Right hindlimb (tissue), 1 donor: ENCODE measurements at regions not wholly inside any gene's neighbourhood (a gene's known extent, or its start where the extent isn't known, plus 50 kb on each side); places are given as distances from the start of the nearest gene placed in this dataset.
A peak's percentile ranks its signal among the peaks of the same experiment; 100 is the strongest.

ENCODE experiments used
- DNase-seq: peaks from one replicate; pipeline ENCODE4 v3.0.0-alpha.2; 2018

DNA sequence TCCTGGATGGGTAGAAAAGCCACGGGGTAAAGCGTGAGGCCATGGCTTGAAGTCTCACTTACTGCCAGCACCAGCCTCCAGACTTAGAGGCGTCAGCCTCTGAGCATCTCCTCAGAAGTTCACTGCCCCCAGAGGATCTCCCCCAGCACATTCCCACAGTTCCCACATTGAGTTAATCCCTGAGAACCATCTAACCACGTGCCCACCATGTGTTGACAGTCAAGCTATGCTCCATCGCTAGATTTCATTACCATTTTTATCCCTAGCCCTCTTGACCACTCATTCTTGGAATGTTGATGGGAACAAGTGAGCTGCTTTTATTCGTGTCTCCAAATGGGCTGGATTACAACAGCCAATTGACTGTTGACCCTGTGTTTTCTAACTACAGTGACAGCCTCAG, 283.3 kb upstream of the IRX1 start:
- no peak for DNase-seq

DNA sequence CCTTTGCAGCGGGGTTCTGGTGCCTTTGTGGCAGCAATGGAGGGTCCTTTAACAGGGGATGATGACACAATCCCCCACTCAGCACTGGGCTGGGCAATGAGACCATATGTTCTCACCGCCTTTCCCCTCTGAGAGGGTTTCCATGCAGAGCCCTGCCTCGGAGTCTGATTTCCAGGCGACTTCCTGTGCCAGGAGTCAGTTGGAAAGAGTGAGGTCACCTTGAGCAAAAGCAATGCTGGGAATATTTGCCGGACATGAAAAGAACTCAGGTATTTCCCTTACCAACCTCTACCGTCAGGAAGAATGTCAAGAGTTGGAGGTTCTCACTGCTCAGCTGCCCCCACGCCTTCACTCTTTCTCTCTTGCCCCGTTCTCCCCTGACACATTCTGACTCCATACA, 284.2 kb upstream of the IRX1 start:
- no peak for DNase-seq

DNA sequence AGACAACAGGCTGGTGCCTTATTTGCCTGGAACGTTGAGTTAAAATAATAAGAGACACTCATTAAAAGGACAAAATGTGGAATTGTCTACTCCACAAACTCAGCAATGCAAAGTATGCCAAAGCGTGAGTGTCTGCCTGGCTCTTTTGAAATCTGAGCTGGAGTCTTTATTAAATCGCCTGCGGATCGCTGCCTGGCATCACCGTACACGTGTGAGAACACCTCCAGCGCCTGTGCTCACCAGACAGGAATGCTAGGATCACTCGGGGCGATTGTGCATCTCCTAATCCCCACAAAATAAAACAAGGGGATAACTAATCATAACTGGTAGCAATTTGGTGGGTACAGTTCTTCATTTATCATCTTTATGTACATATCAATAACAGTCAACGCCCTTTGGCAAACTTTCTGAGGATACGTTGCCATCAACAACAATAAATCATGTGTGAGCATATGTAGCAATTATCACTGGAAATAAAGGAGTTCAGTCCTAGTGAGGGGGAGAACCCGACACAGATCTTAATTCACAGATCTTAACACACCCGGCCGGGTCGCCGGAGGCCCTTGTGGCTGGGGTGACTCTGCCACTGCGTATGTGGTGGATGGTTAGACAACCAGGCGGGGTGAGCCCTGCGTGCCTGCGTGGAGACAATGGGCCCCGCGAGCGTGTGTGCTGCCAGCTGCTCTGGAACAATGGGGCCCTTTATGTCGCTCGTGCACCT, 284.9 kb upstream of the IRX1 start:
- peak; percentile 35 for DNase-seq

- DNase-seq: no peak
Observed at GRCh38 chr5:3309538-3309937, 286.1 kb upstream of the IRX1 start.

DNA sequence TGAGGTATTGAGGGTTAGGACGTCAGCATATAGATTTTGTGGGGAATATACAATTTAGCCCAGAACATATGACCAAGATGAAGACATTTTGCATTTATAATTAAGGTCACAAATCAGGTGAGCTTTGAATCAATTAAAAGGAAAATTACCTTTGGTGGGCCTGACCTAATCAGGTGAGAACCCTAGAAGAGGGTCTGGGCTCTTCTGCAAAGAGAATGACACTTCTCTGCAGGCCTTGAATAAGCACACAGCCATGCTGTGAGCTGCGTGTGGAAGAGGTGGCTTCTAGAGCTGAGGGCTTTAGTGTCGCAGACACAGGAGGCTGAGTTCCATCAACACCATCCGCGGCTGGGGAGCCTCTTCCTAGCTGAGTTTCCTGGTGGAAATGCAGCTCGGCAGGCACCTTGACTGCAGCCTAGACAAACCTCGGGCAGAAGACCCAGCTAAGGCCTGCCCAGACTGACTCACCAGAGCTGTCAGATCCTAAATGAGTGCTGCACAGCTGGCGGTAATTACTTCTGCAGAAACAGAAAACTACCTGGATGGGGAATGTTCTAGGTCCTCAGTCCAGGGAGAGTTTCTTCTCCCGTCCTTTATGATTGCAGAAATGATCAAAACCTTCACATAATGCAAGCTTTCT, 287.5 kb upstream of the IRX1 start:
- no peak for DNase-seq

GRCh38 chr5:3305432-3305831, 290.2 kb upstream of the IRX1 start:
- no peak for DNase-seq

DNA sequence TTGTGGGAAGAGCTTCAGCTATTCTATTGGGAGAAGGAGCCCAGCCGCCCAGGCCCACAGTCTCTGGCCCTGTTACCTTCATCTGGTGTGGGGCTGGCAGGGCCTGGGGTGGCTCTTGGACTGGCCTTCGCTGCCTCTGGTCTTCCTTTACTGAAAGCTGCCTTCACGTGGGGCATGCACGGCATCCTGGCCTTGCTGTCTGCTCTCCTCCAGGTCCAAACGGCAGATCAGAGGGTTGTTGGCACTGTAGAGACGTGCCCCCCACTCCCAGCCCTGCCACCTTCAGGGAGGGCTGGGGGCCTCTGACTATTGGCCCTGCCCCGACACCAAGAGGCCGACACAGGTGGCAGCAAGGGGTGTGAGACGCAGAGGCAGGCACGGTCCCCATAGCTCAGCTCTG, 291.3 kb upstream of the IRX1 start:
- no peak for DNase-seq

DNA sequence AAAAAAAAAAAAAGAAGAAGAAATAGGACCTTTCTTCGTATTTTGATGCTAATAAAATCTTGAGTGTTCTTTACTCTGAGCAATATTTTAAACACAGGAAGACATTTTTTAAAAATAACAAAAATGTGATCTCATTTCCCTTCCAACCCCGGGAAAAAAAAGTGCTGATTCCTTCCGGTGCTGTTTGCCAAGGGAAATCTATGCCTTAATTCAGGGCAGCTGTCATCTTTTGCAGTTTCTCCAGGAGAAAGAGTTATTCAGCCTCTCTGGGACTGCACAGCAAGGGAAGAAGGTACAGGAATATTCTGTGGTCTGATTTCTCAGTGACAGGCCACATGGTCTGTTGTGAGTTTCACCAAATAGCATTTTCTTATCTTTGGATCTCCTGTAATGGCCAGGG, 291.9 kb upstream of the IRX1 start:
- DNase-seq: peak; percentile 50

DNA sequence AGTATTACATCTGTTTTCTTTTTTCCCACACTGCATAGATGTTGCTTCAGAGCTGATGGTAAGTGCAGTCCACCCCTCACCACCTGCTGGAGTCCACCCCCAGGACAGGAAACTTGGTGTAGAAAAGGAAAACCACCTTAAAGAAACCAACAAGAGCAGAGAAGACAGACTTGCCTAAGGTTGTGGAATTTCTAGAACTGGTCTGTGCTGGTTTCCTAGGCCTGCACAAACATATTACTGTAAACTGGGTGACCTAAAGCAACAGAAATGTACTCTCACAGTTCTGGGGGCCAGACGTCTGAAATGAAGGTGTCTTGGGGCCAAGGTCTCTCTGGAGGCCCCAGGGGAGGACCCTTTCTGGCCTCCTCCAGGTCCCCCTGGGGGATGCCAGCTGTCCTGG, 293.4 kb upstream of the IRX1 start:
- DNase-seq: no peak

GRCh38 chr5:3301306-3301705, 294.3 kb upstream of the IRX1 start:
- DNase-seq: no peak

- DNase-seq: no peak
Observed at GRCh38 chr5:3300726-3301125, 294.9 kb upstream of the IRX1 start.

- no peak for DNase-seq
Observed at GRCh38 chr5:3299441-3299840, 296.2 kb upstream of the IRX1 start.

- DNase-seq: no peak
Observed at GRCh38 chr5:3297853-3298252, 297.8 kb upstream of the IRX1 start.

- no peak for DNase-seq
Observed at GRCh38 chr5:3288325-3288724, 307.3 kb upstream of the IRX1 start.

GRCh38 chr5:3287516-3287915, 308.1 kb upstream of the IRX1 start:
- DNase-seq: no peak

DNA sequence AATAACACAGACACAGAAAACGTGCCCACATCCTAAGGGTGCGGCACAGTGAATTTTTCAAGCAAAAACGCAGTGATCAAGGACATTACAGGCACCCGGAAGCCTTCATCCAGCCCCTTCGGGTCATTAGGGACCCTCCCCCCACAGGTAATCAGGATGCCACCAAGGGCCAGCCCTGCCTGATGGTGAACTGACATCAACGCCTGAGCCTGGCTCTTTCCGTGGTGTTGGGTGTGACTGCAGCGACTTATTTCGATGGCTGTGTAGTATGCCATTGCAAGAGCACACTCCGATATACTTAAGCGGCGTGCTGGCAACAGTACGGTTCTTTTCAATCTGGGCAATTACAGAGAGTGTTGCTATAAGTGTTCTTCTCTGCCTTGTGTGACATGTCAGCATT, 310.0 kb upstream of the IRX1 start:
- no peak for DNase-seq

GRCh38 chr5:3284506-3284905, 311.1 kb upstream of the IRX1 start:
- no peak for DNase-seq

GRCh38 chr5:3282841-3283240, 312.8 kb upstream of the IRX1 start:
- no peak for DNase-seq

- no peak for DNase-seq
Observed at GRCh38 chr5:3281366-3281765, 314.3 kb upstream of the IRX1 start.

DNA sequence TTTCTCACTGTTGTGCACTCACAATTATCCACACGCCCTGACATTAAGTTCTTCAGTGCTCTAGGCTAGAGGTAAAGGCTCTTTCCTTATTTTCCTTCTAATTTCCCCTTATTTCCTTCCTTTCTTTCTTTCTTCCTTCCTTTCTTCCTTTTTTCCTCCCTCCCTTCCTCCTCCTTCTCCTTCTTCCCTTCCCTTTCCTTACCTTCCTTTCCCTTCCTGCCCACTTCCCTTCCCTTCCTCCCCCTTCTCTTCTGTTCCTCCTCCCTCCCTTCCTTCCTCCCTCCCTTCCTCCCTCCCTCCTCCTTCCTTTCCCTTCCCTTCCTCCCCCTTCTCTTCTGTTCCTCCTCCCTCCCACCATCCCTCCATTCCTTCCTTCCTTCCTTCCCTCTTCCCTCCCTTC, 317.0 kb upstream of the IRX1 start:
- no peak for DNase-seq

DNA sequence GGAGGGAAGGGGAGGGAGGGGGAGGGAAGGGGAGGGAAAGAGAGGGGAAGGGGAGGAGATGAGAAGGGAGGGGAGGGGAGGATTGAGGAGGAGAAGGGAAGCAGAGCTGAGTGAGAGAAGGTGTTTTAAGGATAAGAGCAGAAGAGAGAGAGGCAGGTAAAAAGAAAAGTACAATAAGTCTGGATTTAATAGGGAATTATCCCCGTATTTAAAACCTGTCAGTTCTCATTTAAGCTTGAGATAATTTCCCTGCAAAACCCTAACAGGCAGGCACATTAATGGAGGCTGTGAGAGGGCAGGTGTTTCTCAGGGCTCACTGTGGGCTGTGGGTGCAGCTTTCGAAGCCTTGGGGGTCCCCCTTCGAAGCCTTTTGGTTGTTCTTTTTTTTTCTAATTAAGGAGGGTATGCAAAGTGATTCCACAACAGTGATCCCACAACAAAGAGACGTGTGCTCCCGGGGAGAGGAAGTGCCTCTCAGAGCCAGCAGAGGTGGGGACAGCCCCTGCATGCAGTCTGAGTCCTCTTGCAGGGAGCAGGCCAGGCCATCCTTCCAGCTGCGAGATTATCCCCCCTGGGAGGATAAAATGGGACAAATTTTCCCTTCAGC, 317.9 kb upstream of the IRX1 start:
- no peak for DNase-seq

DNA sequence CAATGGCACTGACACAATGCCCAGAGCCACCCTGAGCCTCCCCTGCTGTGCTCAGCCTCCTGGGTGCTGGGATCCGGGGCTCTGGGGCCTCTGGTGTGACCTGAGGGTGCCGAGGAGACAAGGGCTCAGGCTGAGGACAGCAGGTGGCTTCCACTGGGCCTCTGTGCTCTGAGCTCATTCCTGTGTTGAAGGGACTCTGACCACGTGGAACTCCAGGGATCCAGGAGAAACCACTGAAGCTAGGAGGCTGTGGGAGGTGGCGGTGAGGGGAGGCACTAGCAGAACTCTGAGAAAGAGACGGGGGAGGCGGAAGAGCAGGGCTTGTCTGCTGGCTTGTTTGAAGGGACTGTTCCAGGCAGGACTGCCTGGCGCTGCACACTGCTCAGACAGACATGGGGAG, 318.7 kb upstream of the IRX1 start:
- DNase-seq: no peak

DNA sequence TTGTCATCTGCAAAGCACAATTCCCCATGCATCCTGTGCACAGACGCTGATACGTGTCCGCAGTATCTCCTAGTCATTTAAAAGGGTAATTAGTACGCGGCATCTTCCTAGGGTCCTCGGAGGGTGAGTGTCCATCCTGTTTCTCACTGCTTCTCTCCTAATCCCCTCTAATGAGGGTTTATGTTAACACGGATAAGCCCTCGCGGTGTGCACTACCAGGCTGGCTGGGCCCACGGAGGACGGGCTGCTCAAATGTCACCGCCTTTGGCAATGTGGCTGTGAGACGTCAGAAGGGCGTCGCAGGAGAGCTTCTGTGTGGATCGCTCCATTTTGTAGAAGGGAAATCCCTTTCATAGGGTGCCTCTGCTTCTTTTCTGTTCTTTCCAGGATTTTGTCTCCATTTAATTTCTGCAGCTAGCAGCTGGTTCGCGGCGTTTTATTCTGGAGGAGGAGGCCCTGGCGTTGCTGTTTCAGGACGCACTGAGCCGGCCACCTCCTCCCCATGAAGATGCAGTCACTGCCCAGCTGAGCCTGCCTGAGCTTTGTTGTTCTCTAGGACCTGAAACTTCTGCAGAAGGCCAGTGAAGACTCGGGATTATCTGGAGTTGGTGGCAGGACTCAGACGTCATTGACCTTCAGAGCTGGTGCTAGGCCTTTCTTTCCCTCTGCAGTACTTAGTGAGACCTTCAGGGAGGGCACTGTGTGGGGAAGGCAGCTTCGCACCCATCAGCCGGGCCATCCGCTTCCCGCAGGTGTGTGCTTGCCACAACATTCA, 326.1 kb upstream of the IRX1 start:
- DNase-seq: no peak
